Uterus (tissue), 2 donors: ENCODE measurements at regions not wholly inside any gene's neighbourhood (a gene's known extent, or its start where the extent isn't known, plus 50 kb on each side); places are given as distances from the start of the nearest gene placed in this dataset.

Source experiments
- POLR2A ChIP-seq, 2 donors: fragments of 450-650 bp; IDR thresholded peaks; one replicate each; pipeline ENCODE4 v1.6.1; 2016; ENCODE audit warnings: antibody characterized with exemption in 2 of 2, mild to moderate bottlenecking in 1 of 2, moderate library complexity in 1 of 2
- TF ChIP-seq, protein P1 (sequence below), 4 experiments: fragments of 200-600 bp in 2 of 4; fragments of 450-650 bp in 2 of 4; sonication (generic) in 2 of 4; IDR thresholded peaks; one replicate each; pipeline ENCODE4 v1.5.1; 2016 to 2019; ENCODE audit warnings: antibody characterized with exemption in 4 of 4, mild to moderate bottlenecking in 2 of 4, moderate library complexity in 1 of 4

DNA sequence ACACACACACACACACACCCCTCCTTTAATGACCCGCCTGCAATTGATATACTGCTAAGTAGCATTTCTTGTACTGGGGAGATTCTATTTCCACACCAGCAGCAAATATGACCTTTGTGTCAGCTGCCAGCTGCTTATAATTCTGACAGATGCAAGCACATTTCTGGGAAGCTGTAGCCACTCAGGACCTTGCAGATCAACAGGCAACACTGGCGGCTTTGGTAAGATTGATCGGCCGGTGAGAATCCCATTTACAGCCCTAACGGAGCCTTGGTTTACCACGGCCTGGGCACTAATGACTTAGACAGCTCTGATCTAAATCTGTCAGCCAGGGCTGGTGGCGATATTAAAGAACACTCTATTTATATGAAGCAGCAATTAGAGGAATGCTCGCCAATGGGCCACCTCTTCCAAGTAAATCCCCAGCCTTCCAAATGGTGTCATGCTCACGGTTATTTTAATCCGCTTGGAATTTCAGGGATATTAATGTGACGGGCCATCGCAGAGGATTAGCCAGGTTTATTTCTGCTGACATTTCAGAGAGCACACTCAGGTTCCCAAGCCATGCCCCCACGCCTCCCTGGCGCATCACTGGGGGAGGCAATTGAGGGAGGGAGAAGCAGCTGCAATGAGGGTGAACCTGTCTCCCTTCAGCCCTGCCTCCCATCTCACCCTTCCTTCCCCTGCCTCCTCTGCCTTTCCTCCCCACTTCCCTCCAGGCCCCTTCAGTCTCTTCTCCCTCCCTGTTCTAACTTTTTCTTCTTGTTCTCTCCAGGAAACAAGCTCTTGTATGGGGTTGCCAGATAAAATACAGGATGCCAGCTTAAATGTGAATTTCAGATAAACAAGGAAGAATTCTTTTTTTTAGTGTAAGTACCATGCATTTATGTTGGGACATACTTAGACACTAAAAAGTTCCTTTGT, 287.0 kb downstream of the TLE3 start:
- TF ChIP-seq, protein P1, sequence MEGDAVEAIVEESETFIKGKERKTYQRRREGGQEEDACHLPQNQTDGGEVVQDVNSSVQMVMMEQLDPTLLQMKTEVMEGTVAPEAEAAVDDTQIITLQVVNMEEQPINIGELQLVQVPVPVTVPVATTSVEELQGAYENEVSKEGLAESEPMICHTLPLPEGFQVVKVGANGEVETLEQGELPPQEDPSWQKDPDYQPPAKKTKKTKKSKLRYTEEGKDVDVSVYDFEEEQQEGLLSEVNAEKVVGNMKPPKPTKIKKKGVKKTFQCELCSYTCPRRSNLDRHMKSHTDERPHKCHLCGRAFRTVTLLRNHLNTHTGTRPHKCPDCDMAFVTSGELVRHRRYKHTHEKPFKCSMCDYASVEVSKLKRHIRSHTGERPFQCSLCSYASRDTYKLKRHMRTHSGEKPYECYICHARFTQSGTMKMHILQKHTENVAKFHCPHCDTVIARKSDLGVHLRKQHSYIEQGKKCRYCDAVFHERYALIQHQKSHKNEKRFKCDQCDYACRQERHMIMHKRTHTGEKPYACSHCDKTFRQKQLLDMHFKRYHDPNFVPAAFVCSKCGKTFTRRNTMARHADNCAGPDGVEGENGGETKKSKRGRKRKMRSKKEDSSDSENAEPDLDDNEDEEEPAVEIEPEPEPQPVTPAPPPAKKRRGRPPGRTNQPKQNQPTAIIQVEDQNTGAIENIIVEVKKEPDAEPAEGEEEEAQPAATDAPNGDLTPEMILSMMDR (IDR thresholded peaks at IDR 0.05): no peak
- no peak for TF ChIP-seq POLR2A (IDR thresholded peaks at IDR 0.05)
